HUES6 (cell line): ENCODE measurements at regions not wholly inside any gene's neighbourhood (a gene's known extent, or its start where the extent isn't known, plus 50 kb on each side); places are given as distances from the start of the nearest gene placed in this dataset.

Experiments used
- H3K27ac ChIP-seq: 2 replicates; pipeline ENCODE4 v1.7.0; 2013; ENCODE audit warnings: low read depth, mild to moderate bottlenecking, low read length, inconsistent platforms
- H3K27me3 ChIP-seq: 2 replicates; pipeline ENCODE4 v1.6.1; 2013; ENCODE audit warnings: low read length; ENCODE audit not compliant: control insufficient read depth, insufficient read depth
- H3K36me3 ChIP-seq: 2 replicates; pipeline ENCODE4 v1.6.1; 2013; ENCODE audit warnings: low read length; ENCODE audit not compliant: control insufficient read depth, insufficient read depth
- H3K4me1 ChIP-seq: 2 replicates; pipeline ENCODE4 v1.6.1; 2013; ENCODE audit warnings: low read length; ENCODE audit not compliant: control insufficient read depth, insufficient read depth
- H3K4me3 ChIP-seq: 2 replicates; pipeline ENCODE4 v1.5.1; 2013; ENCODE audit warnings: low read depth, low read length
- H3K9ac ChIP-seq: one replicate; pipeline ENCODE4 v1.6.1; 2013; ENCODE audit warnings: mild to moderate bottlenecking, low read length
- H3K9me3 ChIP-seq: 2 replicates; pipeline ENCODE4 v1.6.1; 2013; ENCODE audit warnings: low read depth, low read length; ENCODE audit not compliant: control insufficient read depth, insufficient read depth

GRCh38 chrX:21056622-21057021 is 317.6 kb upstream of the CNKSR2 start:
- Histone ChIP-seq H3K27ac (no peak overlapping the region), H3K4me3 (no peak overlapping the region), H3K27me3 (no peaks in the 10 kb centered on the region), H3K4me1 (no peaks in the 10 kb centered on the region), H3K9ac (no peak overlapping the region), H3K9me3 (peaks cover 10% of the 10 kb centered on the region), H3K36me3 (no peaks in the 10 kb centered on the region)

- Histone ChIP-seq H3K9me3 (no peaks in the 10 kb centered on the region), H3K4me3 (peak overlapping the region; percentile 43), H3K36me3 (no peaks in the 10 kb centered on the region), H3K27ac (peak overlapping the region; percentile 77; the same call in 1 of the 2 replicates), H3K9ac (no peak overlapping the region), H3K27me3 (no peaks in the 10 kb centered on the region; the same call in 1 of the 2 replicates), H3K4me1 (peaks cover 30% of the 10 kb centered on the region)
These were observed 327.2 kb upstream of the CNKSR2 start for GRCh38 chrX:21047034-21047455.

GRCh38 chrX:21014326-21014725 is 359.9 kb upstream of the CNKSR2 start:
- H3K36me3 ChIP-seq: no peaks in the 10 kb centered on the region
- H3K4me3 ChIP-seq: no peak overlapping the region
- H3K4me1 ChIP-seq: no peaks in the 10 kb centered on the region
- H3K9ac ChIP-seq: no peak overlapping the region
- H3K9me3 ChIP-seq: peaks cover 7% of the 10 kb centered on the region; the same call in 1 of the 2 replicates
- H3K27me3 ChIP-seq: no peaks in the 10 kb centered on the region; the same call in 1 of the 2 replicates
- no peak overlapping the region for H3K27ac ChIP-seq

DNA sequence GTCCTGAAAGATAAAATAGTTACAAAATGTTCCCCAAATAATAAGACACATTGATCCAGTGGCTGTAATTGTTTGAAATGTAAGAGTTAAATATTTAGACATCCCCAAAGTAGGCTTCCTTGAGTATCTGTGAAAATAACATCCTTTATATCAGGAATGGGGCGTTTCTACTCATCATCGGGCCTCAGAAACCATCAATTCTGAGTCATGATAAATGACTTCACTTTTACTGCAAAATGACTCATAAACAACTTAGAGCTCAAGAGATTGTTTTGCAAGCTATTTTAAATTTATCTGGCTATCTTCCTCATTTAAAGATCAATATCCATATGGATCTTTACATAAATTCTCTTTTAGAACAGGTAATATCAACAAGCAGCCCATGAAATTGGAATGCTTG is 369.4 kb upstream of the CNKSR2 start:
- no peaks in the 10 kb centered on the region for H3K9me3 ChIP-seq
- H3K27me3 ChIP-seq: no peaks in the 10 kb centered on the region
- no peak overlapping the region for H3K27ac ChIP-seq
- H3K4me1 ChIP-seq: no peaks in the 10 kb centered on the region; the same call in 1 of the 2 replicates
- no peak overlapping the region for H3K9ac ChIP-seq
- no peak overlapping the region for H3K4me3 ChIP-seq
- no peaks in the 10 kb centered on the region for H3K36me3 ChIP-seq

DNA sequence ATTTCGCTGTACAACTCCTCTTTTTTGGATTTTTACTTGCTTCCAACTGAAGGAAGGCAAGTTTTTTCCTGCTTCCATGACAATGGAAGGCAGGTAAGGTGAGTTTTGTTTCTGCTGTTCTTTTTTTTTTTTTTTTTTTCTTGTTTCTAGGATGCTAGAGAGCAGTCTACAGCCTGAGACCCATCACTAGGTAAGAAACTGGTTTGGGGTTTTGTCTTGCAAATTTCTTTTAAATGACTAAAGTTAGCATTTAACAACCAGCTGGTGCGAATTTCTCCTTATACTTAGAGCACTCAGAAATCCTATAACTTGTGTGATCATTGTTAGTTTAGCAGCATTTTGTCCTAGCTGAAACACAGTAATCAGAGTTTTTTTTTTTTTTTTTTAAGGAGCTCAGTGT is 378.4 kb upstream of the CNKSR2 start:
- H3K9ac ChIP-seq: no peak overlapping the region
- H3K9me3 ChIP-seq: peaks cover 8% of the 10 kb centered on the region
- H3K4me3 ChIP-seq: peak overlapping the region; percentile 39; the same call in 1 of the 2 replicates
- H3K27me3 ChIP-seq: peaks cover 17% of the 10 kb centered on the region; the same call in 1 of the 2 replicates
- no peaks in the 10 kb centered on the region for H3K36me3 ChIP-seq
- no peak overlapping the region for H3K27ac ChIP-seq
- peaks cover 12% of the 10 kb centered on the region for H3K4me1 ChIP-seq

GRCh38 chrX:20989361-20989760 is 384.9 kb upstream of the CNKSR2 start:
- H3K9ac ChIP-seq: no peak overlapping the region
- no peaks in the 10 kb centered on the region for H3K36me3 ChIP-seq
- peaks cover 4% of the 10 kb centered on the region; the same call in 1 of the 2 replicates for H3K27me3 ChIP-seq
- no peak overlapping the region for H3K4me3 ChIP-seq
- no peaks in the 10 kb centered on the region for H3K4me1 ChIP-seq
- H3K27ac ChIP-seq: no peak overlapping the region
- peaks cover 8% of the 10 kb centered on the region for H3K9me3 ChIP-seq

DNA sequence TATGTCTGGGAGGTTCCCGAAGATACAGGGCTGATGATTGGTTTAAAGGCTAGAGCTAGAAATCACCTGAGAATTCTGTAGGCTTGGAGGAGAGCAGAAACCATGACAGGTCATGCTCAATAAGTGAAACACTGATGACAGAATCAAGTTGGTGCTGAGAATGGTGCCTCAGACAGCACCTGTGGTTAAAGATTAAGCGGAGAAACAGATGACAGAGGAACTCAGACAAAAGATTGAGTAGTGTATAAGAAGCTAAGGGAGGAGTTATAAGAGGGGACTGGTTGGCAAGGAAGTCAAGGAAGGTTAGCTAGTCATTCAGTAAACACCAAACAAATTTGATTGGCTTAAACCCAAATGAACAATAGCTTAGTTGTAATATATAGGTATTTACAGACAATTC is 385.4 kb upstream of the CNKSR2 start:
- H3K4me3 ChIP-seq: no peak overlapping the region
- H3K27ac ChIP-seq: no peak overlapping the region
- no peak overlapping the region for H3K9ac ChIP-seq
- H3K27me3 ChIP-seq: no peaks in the 10 kb centered on the region; the same call in 1 of the 2 replicates
- peaks cover 8% of the 10 kb centered on the region for H3K9me3 ChIP-seq
- H3K36me3 ChIP-seq: no peaks in the 10 kb centered on the region
- H3K4me1 ChIP-seq: no peaks in the 10 kb centered on the region

DNA sequence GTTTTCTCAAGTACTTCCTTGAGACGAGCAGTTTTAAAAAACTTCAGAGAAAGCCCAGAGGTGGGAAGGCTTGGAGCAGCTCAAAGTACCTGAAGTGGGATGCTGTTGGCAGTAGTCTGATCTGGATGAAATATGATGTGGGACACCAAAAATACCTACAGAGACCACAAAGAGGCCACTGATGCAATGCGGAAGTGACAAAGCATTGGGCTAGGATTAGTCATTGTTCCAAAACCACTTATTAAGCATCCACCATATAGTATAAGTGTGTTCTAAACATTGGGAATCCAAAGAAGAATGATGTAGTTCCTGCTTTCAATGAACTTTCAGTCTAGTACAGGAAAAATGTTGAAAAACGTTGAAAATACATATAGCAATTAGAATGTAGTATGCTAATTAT is 386.1 kb upstream of the CNKSR2 start:
- H3K9me3 ChIP-seq: peaks cover 8% of the 10 kb centered on the region
- H3K4me3 ChIP-seq: no peak overlapping the region
- no peak overlapping the region for H3K27ac ChIP-seq
- H3K27me3 ChIP-seq: no peaks in the 10 kb centered on the region; the same call in 1 of the 2 replicates
- peaks cover 5% of the 10 kb centered on the region; the same call in 1 of the 2 replicates for H3K4me1 ChIP-seq
- H3K36me3 ChIP-seq: no peaks in the 10 kb centered on the region
- H3K9ac ChIP-seq: no peak overlapping the region

GRCh38 chrX:20980426-20980825 is 393.8 kb upstream of the CNKSR2 start:
- Histone ChIP-seq H3K4me3 (no peak overlapping the region), H3K36me3 (no peaks in the 10 kb centered on the region), H3K9ac (no peak overlapping the region), H3K9me3 (peaks cover 3% of the 10 kb centered on the region; the same call in 1 of the 2 replicates), H3K27me3 (no peaks in the 10 kb centered on the region; the same call in 1 of the 2 replicates), H3K27ac (no peak overlapping the region), H3K4me1 (peaks cover 12% of the 10 kb centered on the region; the same call in 1 of the 2 replicates)

- Histone ChIP-seq H3K27me3 (no peaks in the 10 kb centered on the region; the same call in 1 of the 2 replicates), H3K9me3 (peaks cover under 1% of the 10 kb centered on the region; the same call in 1 of the 2 replicates), H3K9ac (no peak overlapping the region), H3K4me1 (peaks cover 29% of the 10 kb centered on the region), H3K4me3 (no peak overlapping the region), H3K27ac (no peak overlapping the region), H3K36me3 (no peaks in the 10 kb centered on the region)
These were observed 399.9 kb upstream of the CNKSR2 start for GRCh38 chrX:20974326-20974725.

DNA sequence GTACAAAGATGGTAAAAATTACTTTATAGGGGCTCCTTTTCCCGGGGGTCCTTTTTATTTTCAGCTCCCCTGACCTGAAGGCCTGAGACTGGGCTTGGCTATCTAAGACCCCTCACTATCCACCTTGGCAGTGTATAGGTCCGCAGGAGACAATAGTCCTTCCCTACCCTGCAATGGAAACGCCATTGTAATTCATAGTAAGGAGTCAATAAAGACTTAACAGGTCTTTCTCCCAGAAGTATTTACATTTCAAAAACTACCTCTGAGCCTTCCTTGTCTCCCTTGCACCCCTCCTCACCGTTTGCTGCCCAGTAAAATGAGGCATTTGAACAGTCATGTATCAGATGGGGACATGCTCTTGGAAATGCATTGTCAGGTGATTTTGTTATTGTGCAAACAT is 401.2 kb upstream of the CNKSR2 start:
- no peaks in the 10 kb centered on the region; the same call in 1 of the 2 replicates for H3K27me3 ChIP-seq
- H3K27ac ChIP-seq: no peak overlapping the region
- peak overlapping the region; percentile 35; the same call in 1 of the 2 replicates for H3K4me3 ChIP-seq
- H3K9me3 ChIP-seq: no peaks in the 10 kb centered on the region
- H3K4me1 ChIP-seq: peaks cover 29% of the 10 kb centered on the region
- no peak overlapping the region for H3K9ac ChIP-seq
- no peaks in the 10 kb centered on the region for H3K36me3 ChIP-seq
